ENCODE measurements at regions not wholly inside any gene's neighbourhood (a gene's known extent, or its start where the extent isn't known, plus 50 kb on each side); places are given as distances from the start of the nearest gene placed in this dataset.

- Histone ChIP-seq H3K4me1 (ENCODE audit: control insufficient read depth in 2 of 2, insufficient read depth in 1 of 2, low read depth in 1 of 2, low read length in 2 of 2) (peaks cover 0 to 1% of the 10 kb centered on the region in 2 donors), H2AFZ (ENCODE audit: low read length) (no peak overlapping the region), H3K14ac (ENCODE audit: low read length) (no peak overlapping the region), H3K4me2 (ENCODE audit: insufficient read depth, low read length, poor library complexity, severe bottlenecking) (no peak overlapping the region), H3K4me3 (ENCODE audit: low read length in 2 of 2) (no peak overlapping the region), H3K9ac (ENCODE audit: low read depth, low read length, poor library complexity) (no peak overlapping the region), H2BK12ac (ENCODE audit: low read length) (no peak overlapping the region), H2BK5ac (ENCODE audit: low read length) (no peak overlapping the region), H3K27ac (replicated peaks; ENCODE audit: low read length) (no peak overlapping the region), H3K9me3 (replicated peaks in 1 of 2; ENCODE audit: control insufficient read depth in 2 of 2, insufficient read depth in 1 of 2, low read depth in 1 of 2, low read length in 2 of 2) (no peaks in the 10 kb centered on the region), H3K27me3 (ENCODE audit: control insufficient read depth in 3 of 3, insufficient read depth in 3 of 3, low read depth in 1 of 3, low read length in 3 of 3) (no peaks in the 10 kb centered on the region), H2BK15ac (ENCODE audit: low read length) (no peak overlapping the region), H3K36me3 (replicated peaks in 1 of 2; ENCODE audit: control insufficient read depth in 2 of 2, insufficient read depth in 2 of 2, low read length in 2 of 2) (no peaks in the 10 kb centered on the region), H3K23ac (ENCODE audit: low read depth, low read length, poor library complexity) (no peak overlapping the region), H2BK120ac (ENCODE audit: low read depth, low read length) (no peak overlapping the region), H4K8ac (ENCODE audit: low read depth, low read length) (no peak overlapping the region), H3K79me1 (ENCODE audit: low read depth, low read length) (no peaks in the 10 kb centered on the region), H3K4ac (ENCODE audit: low read length) (no peak overlapping the region), H2AK5ac (ENCODE audit: low read depth, low read length) (no peak overlapping the region), H3K18ac (ENCODE audit: low read length) (no peak overlapping the region), H4K91ac (ENCODE audit: low read depth, low read length, poor library complexity) (no peak overlapping the region)
- no peak for DNase-seq (ENCODE audit: low spot score)
- no CpG with 5 or more reads among the region's 6 CpGs for WGBS, 2 donors (ENCODE audit: extremely low coverage in 2 of 2, insufficient read length in 2 of 2, insufficient replicate concordance in 1 of 2)
These were observed 265.4 kb upstream of the SPOPL start for GRCh38 chr2:138236142-138236541.

- H3K14ac ChIP-seq (ENCODE audit: low read length) = no peak overlapping the region
- WGBS, 2 donors (ENCODE audit: extremely low coverage in 2 of 2, insufficient read length in 2 of 2, insufficient replicate concordance in 1 of 2) = no CpG with 5 or more reads among the region's 5 CpGs
- no peak overlapping the region for H4K8ac ChIP-seq (ENCODE audit: low read depth, low read length)
- H3K27ac ChIP-seq (replicated peaks; ENCODE audit: low read length) = no peak overlapping the region
- H3K23ac ChIP-seq (ENCODE audit: low read depth, low read length, poor library complexity) = no peak overlapping the region
- no peak for DNase-seq (ENCODE audit: low spot score)
- H3K4me1 ChIP-seq (ENCODE audit: control insufficient read depth in 2 of 2, insufficient read depth in 1 of 2, low read depth in 1 of 2, low read length in 2 of 2) = no peaks in the 10 kb centered on the region
- H2BK5ac ChIP-seq (ENCODE audit: low read length) = no peak overlapping the region
- H2AK5ac ChIP-seq (ENCODE audit: low read depth, low read length) = no peak overlapping the region
- no peak overlapping the region for H4K91ac ChIP-seq (ENCODE audit: low read depth, low read length, poor library complexity)
- H3K27me3 ChIP-seq (ENCODE audit: control insufficient read depth in 3 of 3, insufficient read depth in 3 of 3, low read depth in 1 of 3, low read length in 3 of 3) = no peaks in the 10 kb centered on the region
- H3K4me2 ChIP-seq (ENCODE audit: insufficient read depth, low read length, poor library complexity, severe bottlenecking) = no peak overlapping the region
- no peak overlapping the region for H2AFZ ChIP-seq (ENCODE audit: low read length)
- no peak overlapping the region for H3K18ac ChIP-seq (ENCODE audit: low read length)
- H2BK120ac ChIP-seq (ENCODE audit: low read depth, low read length) = no peak overlapping the region
- no peaks in the 10 kb centered on the region for H3K36me3 ChIP-seq (replicated peaks in 1 of 2; ENCODE audit: control insufficient read depth in 2 of 2, insufficient read depth in 2 of 2, low read length in 2 of 2)
- H2BK15ac ChIP-seq (ENCODE audit: low read length) = no peak overlapping the region
- H2BK12ac ChIP-seq (ENCODE audit: low read length) = no peak overlapping the region
- H3K9ac ChIP-seq (ENCODE audit: low read depth, low read length, poor library complexity) = no peak overlapping the region
- H3K4me3 ChIP-seq (ENCODE audit: low read length in 2 of 2) = no peak overlapping the region
- H3K9me3 ChIP-seq (replicated peaks in 1 of 2; ENCODE audit: control insufficient read depth in 2 of 2, insufficient read depth in 1 of 2, low read depth in 1 of 2, low read length in 2 of 2) = no peaks in the 10 kb centered on the region
- no peaks in the 10 kb centered on the region for H3K79me1 ChIP-seq (ENCODE audit: low read depth, low read length)
- no peak overlapping the region for H3K4ac ChIP-seq (ENCODE audit: low read length)
These were observed 263.7 kb upstream of the SPOPL start for GRCh38 chr2:138237667-138238384.

GRCh38 chr2:138238908-138239307, 262.7 kb upstream of the SPOPL start:
- no peak overlapping the region for H3K18ac ChIP-seq (ENCODE audit: low read length)
- H3K9me3 ChIP-seq (replicated peaks in 1 of 2; ENCODE audit: control insufficient read depth in 2 of 2, insufficient read depth in 1 of 2, low read depth in 1 of 2, low read length in 2 of 2) = no peaks in the 10 kb centered on the region
- H3K27me3 ChIP-seq (ENCODE audit: control insufficient read depth in 3 of 3, insufficient read depth in 3 of 3, low read depth in 1 of 3, low read length in 3 of 3) = no peaks in the 10 kb centered on the region
- no peak overlapping the region for H2AK5ac ChIP-seq (ENCODE audit: low read depth, low read length)
- no peak overlapping the region for H3K4ac ChIP-seq (ENCODE audit: low read length)
- no peak overlapping the region for H3K4me2 ChIP-seq (ENCODE audit: insufficient read depth, low read length, poor library complexity, severe bottlenecking)
- H3K79me1 ChIP-seq (ENCODE audit: low read depth, low read length) = no peaks in the 10 kb centered on the region
- no peak for DNase-seq (ENCODE audit: low spot score)
- H3K4me1 ChIP-seq (ENCODE audit: control insufficient read depth in 2 of 2, insufficient read depth in 1 of 2, low read depth in 1 of 2, low read length in 2 of 2) = no peaks in the 10 kb centered on the region
- no peak overlapping the region for H4K91ac ChIP-seq (ENCODE audit: low read depth, low read length, poor library complexity)
- no peak overlapping the region for H2BK15ac ChIP-seq (ENCODE audit: low read length)
- no peak overlapping the region for H3K14ac ChIP-seq (ENCODE audit: low read length)
- no peak overlapping the region for H2BK5ac ChIP-seq (ENCODE audit: low read length)
- H3K36me3 ChIP-seq (replicated peaks in 1 of 2; ENCODE audit: control insufficient read depth in 2 of 2, insufficient read depth in 2 of 2, low read length in 2 of 2) = no peaks in the 10 kb centered on the region
- H3K4me3 ChIP-seq (ENCODE audit: low read length in 2 of 2) = no peak overlapping the region
- H3K9ac ChIP-seq (ENCODE audit: low read depth, low read length, poor library complexity) = no peak overlapping the region
- no peak overlapping the region for H4K8ac ChIP-seq (ENCODE audit: low read depth, low read length)
- no peak overlapping the region for H3K27ac ChIP-seq (replicated peaks; ENCODE audit: low read length)
- H2BK12ac ChIP-seq (ENCODE audit: low read length) = no peak overlapping the region
- H3K23ac ChIP-seq (ENCODE audit: low read depth, low read length, poor library complexity) = no peak overlapping the region
- no peak overlapping the region for H2AFZ ChIP-seq (ENCODE audit: low read length)
- no peak overlapping the region for H2BK120ac ChIP-seq (ENCODE audit: low read depth, low read length)

GRCh38 chr2:138239902-138240491, 261.6 kb upstream of the SPOPL start:
- Histone ChIP-seq H3K79me1 (ENCODE audit: low read depth, low read length) (no peaks in the 10 kb centered on the region), H2BK15ac (ENCODE audit: low read length) (no peak overlapping the region), H3K9ac (ENCODE audit: low read depth, low read length, poor library complexity) (no peak overlapping the region), H4K91ac (ENCODE audit: low read depth, low read length, poor library complexity) (no peak overlapping the region), H3K18ac (ENCODE audit: low read length) (no peak overlapping the region), H2BK5ac (ENCODE audit: low read length) (no peak overlapping the region), H3K14ac (ENCODE audit: low read length) (no peak overlapping the region), H3K4me3 (ENCODE audit: low read length in 2 of 2) (no peak overlapping the region), H3K4me2 (ENCODE audit: insufficient read depth, low read length, poor library complexity, severe bottlenecking) (no peak overlapping the region), H3K4me1 (ENCODE audit: control insufficient read depth in 2 of 2, insufficient read depth in 1 of 2, low read depth in 1 of 2, low read length in 2 of 2) (no peaks in the 10 kb centered on the region), H3K23ac (ENCODE audit: low read depth, low read length, poor library complexity) (no peak overlapping the region), H3K27me3 (ENCODE audit: control insufficient read depth in 3 of 3, insufficient read depth in 3 of 3, low read depth in 1 of 3, low read length in 3 of 3) (no peaks in the 10 kb centered on the region), H3K4ac (ENCODE audit: low read length) (no peak overlapping the region), H4K8ac (ENCODE audit: low read depth, low read length) (no peak overlapping the region), H2AFZ (ENCODE audit: low read length) (no peak overlapping the region), H3K36me3 (replicated peaks in 1 of 2; ENCODE audit: control insufficient read depth in 2 of 2, insufficient read depth in 2 of 2, low read length in 2 of 2) (no peaks in the 10 kb centered on the region), H2BK12ac (ENCODE audit: low read length) (no peak overlapping the region), H3K27ac (replicated peaks; ENCODE audit: low read length) (no peak overlapping the region), H2AK5ac (ENCODE audit: low read depth, low read length) (no peak overlapping the region), H2BK120ac (ENCODE audit: low read depth, low read length) (no peak overlapping the region), H3K9me3 (replicated peaks in 1 of 2; ENCODE audit: control insufficient read depth in 2 of 2, insufficient read depth in 1 of 2, low read depth in 1 of 2, low read length in 2 of 2) (no peaks in the 10 kb centered on the region)
- no peak for DNase-seq (ENCODE audit: low spot score)
- no CpG with 5 or more reads among the region's 2 CpGs for WGBS, 2 donors (ENCODE audit: extremely low coverage in 2 of 2, insufficient read length in 2 of 2, insufficient replicate concordance in 1 of 2)

Measured in neuronal stem cell (in vitro differentiated cells).